HG02852 (cell line): ENCODE measurements at regions not wholly inside any gene's neighbourhood (a gene's known extent, or its start where the extent isn't known, plus 50 kb on each side); places are given as distances from the start of the nearest gene placed in this dataset.
A peak's percentile ranks its signal among the peaks of the same experiment; 100 is the strongest.
"Not testable (repeated sequence)": the region's sequence is repeated elsewhere in the genome, so short reads cannot be mapped to it uniquely, and the experiment has no call there.

Source experiments
- ATAC-seq: cut with Tn5 transposase; IDR thresholded peaks from one replicate; pipeline ENCODE4 v1.9.1; 2021; ENCODE audit warnings: mild to moderate bottlenecking, moderate library complexity; ENCODE audit not compliant: unreplicated experiment

DNA sequence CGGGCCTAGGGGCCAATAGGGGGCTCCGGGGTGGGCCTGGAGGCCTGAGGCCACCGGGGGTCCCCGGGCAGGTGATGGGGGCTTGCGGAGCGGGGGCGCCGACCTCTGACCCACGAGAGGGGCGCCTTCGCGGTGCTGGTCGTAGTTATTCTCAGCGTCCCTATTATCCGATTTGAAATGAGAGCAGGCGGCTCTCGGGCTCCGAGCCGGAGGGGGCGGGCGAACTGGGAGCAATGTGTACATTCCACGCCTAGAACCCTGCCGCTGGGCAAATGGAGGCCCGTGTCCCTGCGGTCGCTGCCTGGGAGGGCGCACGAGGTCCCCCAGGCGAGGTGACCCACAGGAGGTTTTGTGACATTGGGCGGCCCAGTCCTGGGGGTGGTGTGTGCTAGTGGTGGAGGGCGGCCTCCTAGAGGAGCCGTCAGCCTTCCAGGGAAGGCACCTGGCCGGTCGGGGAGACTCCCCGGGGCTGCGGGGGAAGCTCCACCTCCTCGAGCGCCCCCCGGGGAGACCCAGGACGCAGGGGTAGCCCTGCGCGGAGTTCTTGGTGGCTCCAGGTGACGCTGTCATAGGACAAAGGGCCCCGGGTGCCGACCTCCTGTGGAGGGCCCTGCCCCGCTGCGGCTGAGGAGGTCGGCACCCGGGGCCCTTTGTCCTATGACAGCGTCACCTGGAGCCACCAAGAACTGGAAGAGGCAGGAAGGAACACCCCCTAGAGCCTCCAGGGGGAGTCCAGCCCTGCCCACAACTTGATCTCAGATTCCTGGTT, 102.6 kb upstream of the PRKX start:
- ATAC-seq = peak; percentile 8

DNA sequence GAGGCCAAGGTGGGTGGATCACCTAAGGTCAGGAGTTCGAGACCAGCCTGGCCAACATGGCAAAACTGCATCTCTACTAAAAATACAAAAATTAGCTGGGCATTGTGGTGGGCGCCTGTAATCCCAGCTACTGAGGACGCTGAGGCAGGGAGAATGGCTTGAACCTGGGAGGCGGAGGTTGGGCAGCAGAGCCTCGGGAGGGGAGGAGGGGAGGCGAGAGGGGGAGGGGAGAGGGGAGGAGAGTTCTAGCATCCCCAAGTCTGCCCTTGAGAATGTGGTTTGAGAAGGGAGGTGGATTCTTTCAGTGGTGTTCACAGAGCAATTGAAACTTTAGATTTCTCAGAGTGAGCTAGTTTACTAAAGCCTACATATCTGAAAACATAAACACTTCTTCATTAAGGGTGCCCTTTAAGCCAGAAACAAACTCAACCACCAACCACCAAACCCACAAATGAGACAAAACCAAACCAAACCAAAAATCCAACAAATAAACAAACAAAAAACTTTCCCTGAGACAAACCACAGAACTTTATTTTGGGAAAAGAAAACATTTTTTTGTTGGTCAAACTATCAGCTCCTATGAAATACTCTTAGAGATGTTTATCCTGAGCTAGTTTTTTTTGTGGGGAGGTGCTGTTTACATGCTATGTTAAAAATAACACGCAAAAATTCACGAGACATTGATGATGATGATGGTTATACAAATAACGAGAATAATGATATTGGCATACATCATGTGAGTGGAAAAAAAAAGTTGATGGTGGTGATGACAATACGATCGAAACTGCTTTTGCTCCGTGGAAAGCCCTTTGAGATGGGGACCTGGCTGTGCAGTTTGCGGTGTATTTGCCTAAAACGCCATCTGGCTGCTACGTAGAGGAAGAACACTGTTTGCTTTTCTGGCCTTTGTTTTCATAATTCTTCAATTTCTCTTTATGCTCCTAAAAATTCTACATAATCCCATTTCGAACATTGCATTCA, 98.2 kb upstream of the PRKX start:
- ATAC-seq = peak; percentile 20

DNA sequence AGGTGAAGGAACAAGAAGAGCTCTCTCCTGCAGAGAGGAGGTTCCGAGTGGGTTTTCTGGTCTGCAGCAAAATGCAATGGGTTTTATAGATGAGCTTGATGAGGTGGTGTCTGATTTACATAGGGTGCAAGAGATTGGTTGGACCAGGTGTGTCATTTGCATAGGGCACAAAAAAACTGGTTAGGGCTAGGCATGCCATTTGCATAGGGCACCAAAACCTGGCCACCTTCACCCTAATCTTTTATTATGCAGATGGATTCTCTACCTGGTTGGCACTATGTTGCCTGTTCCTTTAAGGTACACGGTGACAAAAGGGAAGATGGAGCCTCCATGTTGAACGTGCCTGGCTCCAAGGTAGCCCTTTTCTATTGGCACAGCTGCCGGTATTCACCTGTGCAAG, 94.5 kb upstream of the PRKX start:
- no peak for ATAC-seq

DNA sequence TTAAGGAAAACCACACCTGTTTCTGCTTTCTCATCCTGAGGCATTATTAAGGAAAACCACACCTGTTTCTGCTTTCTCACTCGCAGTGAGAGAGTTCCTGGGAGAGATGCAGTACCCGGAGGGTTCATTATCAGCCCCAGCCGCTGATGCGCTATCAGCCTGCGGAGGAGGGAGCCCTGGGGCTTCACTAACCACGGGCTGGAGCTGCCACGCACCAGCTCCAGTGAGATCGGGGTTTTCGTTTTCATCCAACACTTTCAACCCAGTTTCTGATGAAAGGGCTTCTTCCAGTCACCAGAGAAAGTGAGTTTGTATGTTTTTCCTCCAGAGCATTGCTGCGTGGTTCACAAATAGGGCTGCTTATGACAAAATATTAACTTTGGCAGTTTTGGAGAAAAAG, 93.2 kb upstream of the PRKX start:
- no peak for ATAC-seq

DNA sequence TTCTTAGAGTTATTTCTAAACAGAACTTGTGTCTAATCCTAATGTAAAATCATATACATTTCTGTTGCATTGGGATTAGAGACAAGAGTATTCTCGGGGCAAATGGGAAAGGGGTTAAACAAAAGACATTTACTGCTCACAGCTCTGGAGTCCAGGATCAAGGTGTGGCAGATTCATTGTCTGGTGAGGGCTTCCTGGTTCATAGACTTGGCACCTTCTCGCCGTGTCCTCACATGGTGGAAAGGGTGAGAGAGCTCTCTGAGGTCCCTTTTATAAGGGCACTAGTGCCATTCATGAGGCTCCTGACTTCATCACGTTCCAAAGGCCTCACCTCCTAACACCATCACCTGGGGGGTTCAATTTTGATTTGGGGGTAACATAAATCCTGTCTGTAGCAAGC, 90.3 kb upstream of the PRKX start:
- ATAC-seq = no peak

DNA sequence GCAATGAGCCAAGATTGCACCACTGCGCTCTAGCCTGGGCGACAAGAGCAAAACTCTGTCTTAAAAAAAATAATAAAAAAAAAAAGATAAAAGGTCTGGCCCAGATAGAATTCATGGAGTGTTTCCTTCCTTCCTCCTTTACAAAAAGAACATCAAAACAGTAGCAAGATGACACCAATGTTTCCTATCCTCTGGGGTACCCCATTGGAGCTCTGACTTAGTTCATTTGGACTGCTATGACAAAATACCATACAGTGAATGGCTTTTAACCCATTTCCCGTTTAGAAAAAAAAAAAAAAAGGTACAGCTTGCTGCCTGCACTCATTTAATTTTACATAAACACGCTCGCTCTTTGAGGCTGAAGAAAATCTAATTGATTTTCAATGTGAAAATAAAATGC, 89.9 kb upstream of the PRKX start:
- no peak for ATAC-seq

DNA sequence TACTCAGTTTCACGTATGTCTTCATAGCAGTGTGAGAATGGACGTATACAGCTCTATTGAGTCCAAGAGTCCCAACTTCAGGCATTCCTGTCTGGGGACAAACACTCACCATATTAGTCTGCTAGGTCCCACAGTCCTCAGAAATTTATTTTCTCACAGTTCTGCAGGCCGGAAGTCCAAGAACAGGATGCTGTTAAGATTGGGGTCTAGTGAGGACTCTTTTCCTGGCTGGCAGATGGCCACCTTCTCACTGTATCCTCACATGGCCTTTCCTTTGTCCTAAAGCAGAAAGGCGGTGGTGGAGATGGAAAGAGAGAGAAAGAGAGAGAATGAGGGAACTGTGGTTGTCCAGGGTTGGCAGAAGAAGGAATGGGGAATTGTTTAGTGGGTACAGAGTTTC, 82.0 kb upstream of the PRKX start:
- ATAC-seq = not testable (repeated sequence)

DNA sequence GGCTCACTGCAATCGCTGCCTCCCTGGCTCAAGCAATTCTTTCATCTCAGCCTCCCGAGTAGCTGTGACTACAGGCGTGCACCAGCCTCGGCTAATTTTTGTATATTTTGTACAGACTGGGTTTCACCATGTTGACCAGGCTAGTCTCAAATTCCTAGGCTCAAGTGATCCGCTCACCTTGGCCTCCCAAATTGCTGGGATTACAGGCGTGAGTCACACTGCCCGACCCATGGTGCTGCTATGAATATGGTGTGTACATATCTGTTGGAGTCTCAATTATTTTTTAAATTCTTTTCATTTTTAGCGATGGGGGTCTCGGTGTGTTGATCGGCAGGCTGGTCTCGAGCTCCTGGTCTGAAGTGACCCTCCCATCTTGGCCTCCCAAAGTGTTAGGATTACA, 78.0 kb upstream of the PRKX start:
- ATAC-seq = no peak

DNA sequence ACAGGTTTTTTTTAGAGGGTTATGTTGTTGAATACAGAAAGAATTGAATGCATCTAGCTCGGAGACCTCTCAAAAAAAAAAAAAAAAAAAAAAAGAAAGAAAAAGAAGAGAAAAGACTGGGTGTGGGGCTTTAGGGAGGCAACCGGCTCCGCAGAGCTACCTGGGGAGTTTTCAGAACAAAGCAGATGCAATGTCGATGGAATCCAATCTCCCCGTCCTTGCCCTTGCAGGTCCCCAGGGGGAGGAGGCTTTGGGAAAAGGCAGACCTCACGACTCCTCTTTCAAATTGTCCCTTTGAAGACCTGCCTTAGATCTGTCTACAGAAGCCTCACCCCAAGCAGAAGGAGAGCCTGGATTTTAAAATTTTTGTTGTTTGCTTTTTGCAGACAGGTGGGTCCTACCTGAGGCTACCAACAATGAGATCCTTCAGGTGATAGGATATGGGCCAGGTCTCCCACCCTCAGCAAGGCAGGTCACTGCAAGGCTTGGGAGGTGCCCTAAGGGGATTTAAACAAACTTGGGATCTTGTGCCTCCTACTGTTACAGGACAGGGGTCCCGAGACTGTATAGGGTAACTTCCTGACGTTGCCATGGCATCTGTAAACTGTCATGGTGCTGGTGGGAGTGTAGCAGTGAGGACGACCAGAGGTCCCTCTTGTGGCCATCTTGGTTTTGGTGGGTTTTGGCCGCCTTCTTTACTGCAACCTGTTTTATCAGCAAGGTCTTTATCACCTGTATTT, 75.2 kb upstream of the PRKX start:
- ATAC-seq = no peak

DNA sequence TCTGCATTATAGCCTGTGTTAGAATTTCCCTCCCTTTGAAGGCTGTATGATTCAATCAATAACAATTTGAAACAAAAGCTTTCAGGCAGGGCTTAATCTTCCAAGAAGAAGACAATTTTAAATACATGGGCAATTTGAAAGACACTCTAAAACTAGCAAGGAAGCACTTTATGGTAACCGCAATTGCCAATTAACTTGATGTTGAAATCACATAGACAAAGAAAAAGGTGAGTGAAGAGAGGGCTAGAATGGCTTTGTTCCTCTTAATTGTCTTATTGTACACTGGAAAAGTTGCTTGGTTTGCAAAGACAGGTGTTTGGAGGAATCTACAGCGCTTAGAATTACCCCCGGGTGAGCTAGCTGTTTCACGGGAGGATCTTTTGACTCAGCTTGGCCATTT, 74.4 kb upstream of the PRKX start:
- ATAC-seq = no peak

DNA sequence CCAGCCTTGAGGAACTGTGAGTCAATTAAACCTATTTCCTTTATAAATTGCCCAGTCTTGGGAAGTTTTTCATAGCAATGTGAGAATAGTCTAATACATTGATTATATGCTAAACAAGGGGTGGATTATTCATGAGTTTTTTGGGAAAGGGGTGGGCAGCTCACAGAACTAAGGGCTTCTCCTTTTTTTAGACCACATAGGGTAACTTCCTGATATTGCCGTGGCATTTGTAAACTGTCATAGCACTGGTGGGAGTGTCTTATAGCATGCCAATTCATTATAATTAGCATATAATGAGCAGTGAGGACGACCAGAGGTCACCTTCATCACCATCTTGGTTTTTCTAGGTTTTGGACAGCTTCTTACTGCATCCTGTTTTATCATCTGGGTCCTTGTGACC, 72.4 kb upstream of the PRKX start:
- ATAC-seq = not testable (repeated sequence)

DNA sequence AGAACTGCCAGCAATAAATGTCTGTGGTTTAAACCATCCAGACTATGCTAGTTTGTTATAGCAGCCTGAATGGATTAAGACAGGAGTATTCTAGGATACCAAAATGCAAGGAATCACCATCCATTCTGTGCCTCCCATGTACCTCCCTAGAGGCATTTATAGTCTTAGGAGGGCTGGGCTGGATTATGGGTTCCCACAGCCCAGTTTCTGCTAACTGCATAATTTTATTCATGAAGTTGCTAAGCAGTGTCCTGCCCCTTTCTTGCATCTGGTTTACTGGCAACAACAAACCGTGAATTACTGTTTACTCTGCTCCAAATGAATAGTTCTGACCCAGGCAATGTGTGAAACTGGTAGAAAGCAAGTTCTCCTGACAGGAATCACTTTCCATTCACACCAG, 67.1 kb upstream of the PRKX start:
- ATAC-seq = no peak

DNA sequence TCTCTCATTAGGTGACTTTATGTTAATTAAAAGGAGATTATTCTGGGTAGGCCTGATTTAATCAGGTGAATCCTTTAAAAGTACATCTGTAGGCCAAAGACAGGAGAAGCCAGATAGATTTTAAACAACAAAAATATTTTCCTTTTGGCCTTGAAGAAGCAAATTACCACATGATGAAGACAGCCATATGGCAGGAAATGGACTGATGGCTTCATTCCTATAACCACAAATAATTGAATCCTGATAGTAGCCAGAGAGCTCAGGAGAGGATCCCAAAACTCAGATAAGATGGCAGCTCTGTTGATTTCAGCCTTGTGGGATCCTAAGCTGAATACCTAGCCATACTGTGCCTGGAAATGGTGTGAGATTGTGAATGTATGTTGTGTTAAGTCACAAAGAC, 66.1 kb upstream of the PRKX start:
- no peak for ATAC-seq

DNA sequence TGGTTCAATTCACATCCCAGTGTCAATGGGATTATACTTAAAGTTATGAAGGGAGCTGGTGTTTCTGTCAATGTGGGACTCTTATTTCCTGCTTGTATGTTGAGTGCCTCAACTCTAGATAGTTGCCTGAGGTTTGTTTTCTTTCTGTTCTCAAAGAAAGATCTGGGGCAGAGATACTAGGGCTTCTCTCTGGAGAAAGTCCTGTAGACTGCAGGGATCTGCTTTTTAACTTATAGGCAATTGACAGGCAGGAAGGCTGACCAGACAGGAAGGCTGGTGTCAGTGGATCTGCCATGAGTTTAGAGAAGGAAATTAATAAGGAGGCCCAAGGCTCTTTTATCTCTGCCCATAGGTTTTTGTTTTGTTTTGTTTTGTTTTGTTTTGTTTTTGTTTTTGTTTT, 64.0 kb upstream of the PRKX start:
- no peak for ATAC-seq

DNA sequence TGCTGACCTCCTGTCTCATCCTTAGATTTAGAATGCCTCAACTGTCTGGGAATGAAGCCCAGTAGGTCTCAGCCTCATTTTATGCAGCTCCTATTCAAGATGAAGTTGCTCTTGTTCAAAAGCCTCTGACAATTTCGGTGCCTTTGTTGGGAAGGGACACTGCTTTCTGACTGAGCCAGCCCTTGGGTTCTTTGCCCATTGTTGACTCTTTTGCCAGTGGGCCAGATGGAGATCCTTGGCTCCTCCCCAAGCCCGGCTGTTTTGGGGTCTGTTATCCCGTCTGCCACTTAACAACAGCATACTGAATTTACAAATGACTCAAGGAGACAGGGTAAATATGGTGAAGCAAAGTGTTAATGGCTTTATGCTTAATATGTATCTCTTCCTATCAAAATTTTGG, 58.3 kb upstream of the PRKX start:
- ATAC-seq = no peak

DNA sequence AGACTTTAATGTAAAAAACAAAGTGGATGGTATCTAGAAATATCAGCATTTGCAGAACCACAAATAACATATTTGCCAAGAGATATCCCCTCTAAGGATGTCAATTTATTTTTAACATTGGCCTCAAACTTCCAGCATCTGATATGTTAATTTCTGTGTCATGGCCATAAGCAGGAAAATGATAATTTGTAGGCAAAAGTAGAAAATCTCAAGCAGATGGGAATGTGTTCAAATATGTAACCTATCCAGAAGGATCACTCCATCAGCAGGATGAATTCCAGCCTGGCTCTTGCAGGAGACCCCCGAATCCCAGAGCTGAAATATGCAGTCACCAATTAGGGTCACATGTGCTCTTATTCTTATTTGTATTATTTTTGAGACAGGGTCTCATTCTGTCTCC, 55.4 kb upstream of the PRKX start:
- no peak for ATAC-seq
